B cell (primary cell): ENCODE measurements at regions not wholly inside any gene's neighbourhood (a gene's known extent, or its start where the extent isn't known, plus 50 kb on each side); places are given as distances from the start of the nearest gene placed in this dataset.

Experiments
- ATAC-seq: fragments of 200-7000 bp; cut with Tn5 transposase; one replicate; pipeline ENCODE4 v1.10.0; 2021; ENCODE audit warnings: low read depth, mild to moderate bottlenecking, moderate number of reproducible peaks, moderate library complexity
- CTCF ChIA-PET: fragments of 350-600 bp; sonication (Branson Sonifier 250); formaldehyde crosslinking; loops from one replicate; lab custom pipeline; 2021; ENCODE audit warnings: antibody characterized with exemption, inconsistent platforms; lab: Charles Lee
- POLR2A ChIA-PET: fragments of 350-600 bp; sonication (Branson Sonifier 250); formaldehyde crosslinking; loops from one replicate; lab custom pipeline; 2021; ENCODE audit warnings: antibody characterized with exemption; lab: Charles Lee
- DNase-seq: peaks from one replicate; pipeline ENCODE4 v3.0.0; 2013
- H2AFZ ChIP-seq: 2 replicates; pipeline ENCODE4 v1.6.1; 2012; ENCODE audit warnings: mild to moderate bottlenecking, low read depth, low read length; ENCODE audit not compliant: insufficient read depth, poor library complexity, severe bottlenecking
- H3K27ac ChIP-seq, 2 donors: 1 replicate in 1 of 2; 2 replicates in 1 of 2; pipeline ENCODE4 v1.5.1; 2012 to 2013; ENCODE audit warnings: low read length in 2 of 2, mild to moderate bottlenecking in 2 of 2, moderate library complexity in 1 of 2
- H3K27me3 ChIP-seq, 4 experiments: fragments of 200-600 bp in 1 of 4; sonication (generic) in 1 of 4; replicated peaks in 1 of 4; 1 replicate in 2 of 4; 2 replicates in 2 of 4; pipeline versions ENCODE4 v1.6.1 to v1.7.0; 2013 to 2016; ENCODE audit warnings: low read length in 3 of 4, mild to moderate bottlenecking in 2 of 4, mixed read lengths in 1 of 4, moderate library complexity in 1 of 4; ENCODE audit not compliant: insufficient read depth in 4 of 4, control insufficient read depth in 3 of 4; ENCODE audit errors: control extremely low read depth in 1 of 4
- H3K36me3 ChIP-seq, 2 experiments: replicated peaks in 1 of 2; 1 replicate in 1 of 2; 2 replicates in 1 of 2; pipeline versions ENCODE4 v1.6.1 to v1.7.1; 2013; ENCODE audit warnings: low read length in 1 of 2; ENCODE audit not compliant: insufficient read depth in 2 of 2, control insufficient read depth in 1 of 2; ENCODE audit errors: control extremely low read depth in 1 of 2, extremely low read depth in 1 of 2
- H3K4me1 ChIP-seq, 2 donors: fragments of 200-600 bp in 1 of 2; sonication (generic) in 1 of 2; 1 replicate in 1 of 2; 2 replicates in 1 of 2; pipeline versions ENCODE4 v1.5.1 to v1.6.1; 2013 to 2017; ENCODE audit warnings: low read length in 2 of 2; ENCODE audit not compliant: control insufficient read depth in 2 of 2, insufficient read depth in 2 of 2
- H3K4me2 ChIP-seq: replicated peaks from 2 replicates; pipeline ENCODE3; 2012; ENCODE audit warnings: mild to moderate bottlenecking, low read depth, low read length; ENCODE audit not compliant: poor library complexity, severe bottlenecking
- H3K4me3 ChIP-seq, 5 experiments: fragments of 200-600 bp in 1 of 5; sonication (generic) in 1 of 5; 1 replicate in 3 of 5; 2 replicates in 2 of 5; pipeline versions ENCODE4 v1.5.1 to v1.7.0; 2011 to 2016; ENCODE audit warnings: low read length in 4 of 5, mild to moderate bottlenecking in 4 of 5, low read depth in 2 of 5, control low read depth in 1 of 5, moderate library complexity in 1 of 5; ENCODE audit not compliant: insufficient read depth in 1 of 5; ENCODE audit errors: control extremely low read depth in 1 of 5, extremely low read depth in 1 of 5
- H3K79me2 ChIP-seq: fragments of 200-600 bp; sonication (generic); one replicate; pipeline ENCODE4 v1.6.0; 2016; ENCODE audit warnings: low read length; ENCODE audit not compliant: control insufficient read depth, insufficient read depth
- H3K9ac ChIP-seq: fragments of 200-600 bp; sonication (generic); 2 replicates; pipeline ENCODE4 v1.6.1; 2017; ENCODE audit warnings: mild to moderate bottlenecking, low read length, moderate library complexity
- H3K9me3 ChIP-seq, 3 donors: one replicate each; pipeline versions ENCODE4 v1.6.1 to v1.7.1; 2013; ENCODE audit warnings: low read length in 2 of 3; ENCODE audit not compliant: control insufficient read depth in 2 of 3, insufficient read depth in 1 of 3; ENCODE audit errors: control extremely low read depth in 1 of 3
- H4K20me1 ChIP-seq: 2 replicates; pipeline ENCODE4 v1.6.0; 2012; ENCODE audit warnings: mild to moderate bottlenecking, low read length; ENCODE audit not compliant: insufficient read depth, control insufficient read depth, poor library complexity, severe bottlenecking
- H3K27ac Mint-ChIP-seq: one replicate; pipeline ENCODE4 v1.8.0; 2021; ENCODE audit warnings: mixed read lengths
- H3K27me3 Mint-ChIP-seq: one replicate; pipeline ENCODE4 v1.8.0; 2021; ENCODE audit warnings: mixed read lengths
- H3K4me1 Mint-ChIP-seq: one replicate; pipeline ENCODE4 v1.8.0; 2021; ENCODE audit warnings: mixed read lengths
- H3K4me3 Mint-ChIP-seq: one replicate; pipeline ENCODE4 v1.8.0; 2021; ENCODE audit warnings: mixed read lengths
- H3K9me3 Mint-ChIP-seq: one replicate; pipeline ENCODE4 v1.8.0; 2022; ENCODE audit warnings: mixed read lengths; ENCODE audit not compliant: insufficient read depth
- EZH2 ChIP-seq: IDR thresholded peaks from 2 replicates; pipeline ENCODE4 v1.6.1; 2012; ENCODE audit warnings: borderline replicate concordance, low read depth, mild to moderate bottlenecking, moderate library complexity, low read length; ENCODE audit not compliant: insufficient read depth, poor library complexity, severe bottlenecking
- WGBS: methylation state at CpG from one replicate; pipeline ENCODE4 v1.1.5; 2013; ENCODE audit warnings: missing lambda C conversion rate; ENCODE audit not compliant: insufficient coverage; 5-methylcytosine and 5-hydroxymethylcytosine counted together
- intact Hi-C: fragments of 100-400 bp; cut with micrococcal nuclease; formaldehyde crosslinking; loops from one replicate; pipeline ENCODE4 v1.10.0; 2022
- TF ChIP-seq, protein P1 (sequence below): fragments of 200-600 bp; IDR thresholded peaks from one replicate; pipeline ENCODE4 v1.8.0; 2022; ENCODE audit warnings: antibody characterized with exemption, mild to moderate bottlenecking

DNA sequence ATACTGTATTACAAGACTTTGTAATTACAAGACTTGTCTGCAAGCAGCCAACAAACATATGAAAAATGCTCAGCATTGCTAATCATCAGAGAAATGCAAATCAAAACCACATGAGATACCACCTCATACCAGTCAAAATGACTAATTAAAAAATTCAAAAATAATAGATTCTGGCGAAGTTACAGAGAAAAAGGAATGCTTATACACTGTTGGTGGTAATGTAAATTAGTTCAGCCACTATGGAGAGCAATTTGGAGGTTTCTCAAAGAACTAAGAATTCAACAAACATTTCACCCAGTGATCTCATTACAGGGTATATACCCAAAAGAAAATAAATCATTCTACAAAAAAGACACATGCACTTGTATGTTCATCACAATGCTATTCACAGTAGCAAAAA lies 617.5 kb upstream of the CCDC54 start:
- H3K4me3 ChIP-seq, result no peak overlapping the region
- H3K79me2 ChIP-seq, result no peaks in the 10 kb centered on the region
- ChIA-PET POLR2A (no interaction called here), CTCF (no interaction called here)
- no peaks in the 10 kb centered on the region for H3K4me1 Mint-ChIP-seq
- no peak overlapping the region for H3K27ac Mint-ChIP-seq
- H3K9me3 Mint-ChIP-seq, result peaks cover 3% of the 10 kb centered on the region
- H3K9ac ChIP-seq, result no peak overlapping the region
- H3K36me3 ChIP-seq, result no peaks in the 10 kb centered on the region
- no peaks in the 10 kb centered on the region for H4K20me1 ChIP-seq
- H3K4me2 ChIP-seq, result no peak overlapping the region
- intact Hi-C loops, result no loop called here
- H2AFZ ChIP-seq, result no peak overlapping the region
- no peaks in the 10 kb centered on the region for H3K27me3 ChIP-seq
- WGBS, result no CpG with 5 or more reads among the region's 1 CpG
- peaks cover 3% of the 10 kb centered on the region for H3K27me3 Mint-ChIP-seq
- ATAC-seq (no peak), DNase-seq (no peak)
- TF ChIP-seq, protein P1, sequence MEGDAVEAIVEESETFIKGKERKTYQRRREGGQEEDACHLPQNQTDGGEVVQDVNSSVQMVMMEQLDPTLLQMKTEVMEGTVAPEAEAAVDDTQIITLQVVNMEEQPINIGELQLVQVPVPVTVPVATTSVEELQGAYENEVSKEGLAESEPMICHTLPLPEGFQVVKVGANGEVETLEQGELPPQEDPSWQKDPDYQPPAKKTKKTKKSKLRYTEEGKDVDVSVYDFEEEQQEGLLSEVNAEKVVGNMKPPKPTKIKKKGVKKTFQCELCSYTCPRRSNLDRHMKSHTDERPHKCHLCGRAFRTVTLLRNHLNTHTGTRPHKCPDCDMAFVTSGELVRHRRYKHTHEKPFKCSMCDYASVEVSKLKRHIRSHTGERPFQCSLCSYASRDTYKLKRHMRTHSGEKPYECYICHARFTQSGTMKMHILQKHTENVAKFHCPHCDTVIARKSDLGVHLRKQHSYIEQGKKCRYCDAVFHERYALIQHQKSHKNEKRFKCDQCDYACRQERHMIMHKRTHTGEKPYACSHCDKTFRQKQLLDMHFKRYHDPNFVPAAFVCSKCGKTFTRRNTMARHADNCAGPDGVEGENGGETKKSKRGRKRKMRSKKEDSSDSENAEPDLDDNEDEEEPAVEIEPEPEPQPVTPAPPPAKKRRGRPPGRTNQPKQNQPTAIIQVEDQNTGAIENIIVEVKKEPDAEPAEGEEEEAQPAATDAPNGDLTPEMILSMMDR, result no peak
- TF ChIP-seq EZH2, result no peak
- H3K4me1 ChIP-seq, result no peaks in the 10 kb centered on the region
- H3K9me3 ChIP-seq, result peaks cover 0 to 4% (median 0%) of the 10 kb centered on the region in 3 donors
- no peak overlapping the region for H3K4me3 Mint-ChIP-seq
- H3K27ac ChIP-seq, result no peak overlapping the region

DNA sequence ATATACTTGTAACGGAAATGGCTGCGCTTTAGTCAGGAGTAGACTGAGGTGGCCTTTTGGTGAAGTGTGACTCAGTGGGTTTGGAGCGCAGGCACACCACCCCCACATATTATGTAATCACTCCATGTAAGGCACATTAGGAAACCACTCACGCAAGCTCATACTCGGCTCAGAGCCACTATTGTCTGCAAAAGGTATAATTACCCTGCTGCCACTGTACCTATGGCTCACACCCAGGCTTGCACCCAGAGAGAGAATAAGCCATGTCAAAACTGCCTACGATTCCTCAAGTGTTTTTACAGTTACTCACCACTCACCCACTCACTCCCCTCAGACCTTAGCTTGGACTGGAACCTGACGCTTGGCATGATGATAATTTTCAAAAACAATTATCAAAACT lies 611.9 kb upstream of the CCDC54 start:
- no peak overlapping the region for H2AFZ ChIP-seq
- Mint-ChIP-seq H3K9me3 (no peaks in the 10 kb centered on the region), H3K27me3 (no peaks in the 10 kb centered on the region), H3K4me1 (no peaks in the 10 kb centered on the region), H3K27ac (no peak overlapping the region), H3K4me3 (no peak overlapping the region)
- no peaks in the 10 kb centered on the region for H3K79me2 ChIP-seq
- no peaks in the 10 kb centered on the region for H4K20me1 ChIP-seq
- no peak for ATAC-seq
- no peaks in the 10 kb centered on the region for H3K4me1 ChIP-seq
- intact Hi-C loops, result no loop called here
- H3K36me3 ChIP-seq, result no peaks in the 10 kb centered on the region
- H3K27me3 ChIP-seq, result no peaks in the 10 kb centered on the region
- TF ChIP-seq EZH2, result no peak
- TF ChIP-seq, protein P1, result no peak
- WGBS, result 83% methylated on average over 3 of the region's 7 CpGs
- H3K4me2 ChIP-seq, result no peak overlapping the region
- DNase-seq, result no peak
- H3K4me3 ChIP-seq, result no peak overlapping the region
- no peak overlapping the region for H3K9ac ChIP-seq
- no peak overlapping the region for H3K27ac ChIP-seq
- no peaks in the 10 kb centered on the region for H3K9me3 ChIP-seq
- ChIA-PET CTCF (no interaction called here), POLR2A (no interaction called here)
